HG02798 (cell line): ENCODE measurements at regions not wholly inside any gene's neighbourhood (a gene's known extent, or its start where the extent isn't known, plus 50 kb on each side); places are given as distances from the start of the nearest gene placed in this dataset.
"Not testable (repeated sequence)": the region's sequence is repeated elsewhere in the genome, so short reads cannot be mapped to it uniquely, and the experiment has no call there.

Source experiments
- ATAC-seq: cut with Tn5 transposase; IDR thresholded peaks from one replicate; pipeline ENCODE4 v1.9.1; 2021; ENCODE audit warnings: mild to moderate bottlenecking; ENCODE audit not compliant: unreplicated experiment, poor library complexity

DNA sequence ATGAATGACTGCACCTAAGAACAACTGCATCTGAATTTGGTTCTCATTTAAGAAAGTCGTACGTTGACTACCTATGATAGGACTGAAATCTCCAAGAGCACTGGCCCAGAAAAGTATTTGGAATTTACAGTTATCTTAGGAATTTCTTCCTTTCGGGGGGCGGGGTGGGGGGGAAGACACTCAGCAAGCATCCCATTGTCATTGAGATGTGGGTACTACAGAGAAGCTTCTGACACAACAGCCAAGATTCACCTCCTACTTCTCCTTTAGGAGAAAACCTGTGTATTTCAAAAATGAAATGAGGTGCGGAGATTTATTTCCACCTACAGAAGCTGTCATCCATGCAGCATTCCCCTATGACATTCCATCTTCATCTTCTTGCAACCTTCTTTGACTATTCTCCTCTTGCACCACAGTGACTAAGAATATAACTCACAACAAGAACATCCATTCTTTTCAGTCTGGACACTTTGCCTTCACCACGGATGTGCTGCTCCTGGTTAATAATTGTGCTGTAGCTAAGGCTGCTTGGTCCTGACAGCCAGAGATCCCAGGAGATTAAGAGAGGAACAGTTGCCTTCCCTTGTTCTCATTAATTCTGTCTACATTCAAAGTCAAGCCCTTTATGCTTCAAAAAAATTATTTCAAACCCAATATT is 98.4 kb upstream of the FRMD4A start:
- no peak for ATAC-seq

DNA sequence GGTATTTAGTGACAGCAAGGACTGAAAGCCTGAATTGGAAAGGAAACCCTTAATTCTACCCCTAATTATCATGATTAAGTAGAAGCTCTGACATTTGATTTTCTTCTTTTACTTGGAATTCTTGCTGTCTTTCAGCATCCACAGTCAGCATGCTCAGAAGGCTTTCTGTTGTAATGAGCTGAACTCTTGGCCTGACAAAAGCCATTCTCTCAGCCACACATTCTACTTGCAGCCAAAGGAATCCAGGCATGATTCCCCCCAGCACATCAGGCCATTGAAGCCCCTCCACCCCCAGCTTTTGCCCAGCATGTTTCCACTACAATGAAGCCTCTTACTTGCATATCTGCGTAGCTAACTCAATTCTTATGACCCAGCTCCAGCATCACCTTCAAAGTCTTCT is 94.3 kb upstream of the FRMD4A start:
- no peak for ATAC-seq

DNA sequence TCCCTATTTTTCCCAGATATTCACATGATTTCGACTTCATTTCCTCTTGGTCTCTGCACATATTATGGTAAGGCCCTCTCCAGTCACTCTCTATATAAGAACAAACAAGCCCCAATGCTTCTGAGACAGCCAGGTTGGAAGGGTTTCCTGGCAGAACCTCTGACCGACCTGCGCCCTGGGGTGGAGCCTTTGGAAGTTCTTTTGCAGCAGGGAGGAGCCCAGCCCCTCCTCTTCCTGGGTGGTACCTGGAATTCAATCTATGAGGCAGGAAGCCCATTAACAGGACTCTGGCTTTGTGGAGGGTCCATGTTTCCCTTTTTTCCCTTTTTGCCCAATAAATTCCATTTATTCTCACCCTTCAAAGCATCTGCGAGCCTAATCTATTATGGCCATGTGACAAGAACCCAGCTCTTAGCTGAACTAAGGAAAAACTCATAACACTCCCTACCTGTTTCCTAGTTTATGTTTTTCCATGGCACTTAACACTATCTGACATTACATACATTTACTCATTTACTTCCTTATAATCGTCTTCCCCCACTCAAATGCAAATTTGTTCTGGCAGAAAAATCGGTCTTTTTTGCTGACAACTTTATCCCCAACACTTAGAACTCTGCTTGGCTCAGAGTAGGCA is 92.5 kb upstream of the FRMD4A start:
- no peak for ATAC-seq

DNA sequence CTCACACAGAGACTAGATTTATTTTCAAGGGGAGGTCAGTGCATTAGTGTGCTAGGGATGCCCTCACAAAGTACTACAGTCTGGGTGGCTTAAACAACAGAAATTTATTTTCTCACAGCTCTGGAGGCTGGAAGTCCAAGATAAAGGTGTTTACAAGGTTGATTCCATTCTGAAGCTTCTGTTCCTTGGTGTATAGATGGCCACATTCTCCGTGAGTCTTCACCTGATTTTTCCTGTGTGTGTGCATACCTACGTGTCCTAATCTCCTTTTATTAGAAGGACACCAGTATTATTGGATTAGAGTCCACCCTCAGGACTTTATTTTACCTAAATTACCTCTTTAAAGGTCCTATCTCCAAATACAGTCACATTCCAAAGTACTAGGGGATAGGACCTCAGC is 91.7 kb upstream of the FRMD4A start:
- ATAC-seq = no peak

DNA sequence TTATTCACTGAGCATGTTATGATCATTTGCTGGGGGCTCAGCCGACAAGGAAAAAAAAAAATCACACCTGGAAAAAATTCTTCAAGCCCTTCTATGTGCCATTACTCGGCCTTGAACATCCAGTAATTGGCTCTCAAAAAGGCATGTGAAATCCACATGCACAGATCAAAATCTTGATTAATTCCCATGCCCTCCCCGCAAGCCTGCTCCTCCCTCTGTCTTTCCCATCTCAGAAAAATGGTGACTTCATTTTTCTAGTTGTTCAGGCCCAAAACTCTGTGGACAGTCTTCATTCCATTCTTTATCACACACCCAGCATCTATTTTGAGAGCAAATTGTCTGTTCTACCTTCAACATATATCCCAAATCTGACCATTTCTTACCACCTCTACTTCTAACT is 91.2 kb upstream of the FRMD4A start:
- no peak for ATAC-seq

DNA sequence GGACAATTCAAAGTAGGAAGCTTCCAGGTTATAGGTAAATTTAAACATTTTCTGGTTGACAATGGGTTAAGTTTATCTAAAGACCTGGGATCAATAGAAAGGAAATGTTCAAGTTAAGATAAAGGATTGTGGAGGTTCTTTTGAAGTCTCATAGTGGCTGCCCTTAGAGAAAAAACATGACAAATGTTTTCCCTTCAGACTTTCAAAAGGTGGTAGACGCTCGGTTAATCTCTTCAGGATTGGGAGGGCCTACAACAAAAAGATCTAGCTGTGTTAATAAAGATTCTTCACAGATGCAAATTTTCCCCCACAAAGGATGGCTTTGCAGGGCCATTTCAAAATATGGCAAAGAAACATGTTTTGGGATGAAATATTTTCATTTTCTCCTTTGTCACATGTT is 86.6 kb upstream of the FRMD4A start:
- not testable (repeated sequence) for ATAC-seq

DNA sequence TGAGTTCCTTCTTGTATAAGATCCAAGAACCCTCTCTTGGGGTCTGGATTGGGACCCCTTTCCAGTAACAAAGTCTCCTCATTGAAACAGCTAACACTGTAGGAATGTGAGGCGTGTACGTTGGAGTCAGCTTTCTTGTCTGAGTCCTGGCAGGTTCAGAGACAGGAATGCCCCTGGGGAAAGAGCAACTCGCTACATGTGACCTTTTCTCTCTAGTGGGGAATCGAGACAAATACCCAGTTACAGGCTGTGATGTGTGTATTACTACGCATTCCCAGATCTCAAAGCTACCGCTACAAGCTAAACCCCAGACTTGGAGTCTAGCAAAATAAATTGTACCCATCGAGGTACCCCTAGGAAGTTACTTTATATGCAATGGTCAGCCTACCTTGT is 85.6 kb upstream of the FRMD4A start:
- no peak for ATAC-seq

DNA sequence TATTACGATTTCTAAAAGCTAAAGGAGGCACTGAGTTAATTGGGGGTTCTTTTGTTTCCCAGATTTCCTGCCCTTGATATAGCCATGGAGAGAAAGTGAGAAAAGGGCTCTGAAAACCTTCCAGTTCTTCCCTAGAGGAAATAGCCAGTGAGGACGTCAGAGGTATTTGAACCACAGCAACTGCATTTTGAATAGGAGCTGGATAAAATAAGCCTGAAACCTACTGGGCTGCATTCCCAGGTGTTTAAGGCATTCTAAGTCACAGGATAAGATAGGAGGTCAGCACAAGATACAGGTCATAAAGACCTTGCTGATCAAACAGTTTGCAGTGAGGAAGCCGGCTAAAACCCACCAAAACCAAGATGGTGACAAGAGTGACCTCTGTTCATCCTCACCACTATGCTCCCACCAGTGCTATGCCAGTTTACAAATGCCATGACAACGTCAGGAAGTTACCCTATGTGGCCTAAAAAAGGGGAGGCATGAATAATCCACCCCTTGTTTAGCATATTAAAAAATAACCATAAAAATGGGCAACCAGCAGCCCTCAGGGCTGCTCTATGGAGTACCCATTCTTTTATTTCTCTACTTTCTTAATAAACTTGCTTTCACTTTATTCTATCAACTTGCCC is 85.1 kb upstream of the FRMD4A start:
- ATAC-seq = no peak

DNA sequence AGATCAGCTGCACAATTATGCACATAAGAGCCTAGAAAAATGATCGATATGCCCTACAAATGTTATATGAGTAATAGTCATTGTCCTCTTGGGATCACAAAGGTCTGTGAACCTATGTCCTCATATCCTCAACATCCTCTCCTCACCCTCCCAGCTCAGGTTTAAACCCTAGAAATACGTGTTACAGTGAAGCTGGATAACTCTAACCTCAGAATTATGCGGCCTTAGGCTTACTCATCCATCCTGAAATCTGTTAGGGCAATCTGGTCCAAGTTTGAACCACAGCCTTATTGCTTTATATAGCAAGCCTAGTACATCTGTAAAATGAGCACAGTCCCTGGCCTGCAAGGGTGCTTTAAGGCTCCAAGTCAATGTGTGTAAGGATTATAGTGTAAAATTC is 84.2 kb upstream of the FRMD4A start:
- no peak for ATAC-seq

DNA sequence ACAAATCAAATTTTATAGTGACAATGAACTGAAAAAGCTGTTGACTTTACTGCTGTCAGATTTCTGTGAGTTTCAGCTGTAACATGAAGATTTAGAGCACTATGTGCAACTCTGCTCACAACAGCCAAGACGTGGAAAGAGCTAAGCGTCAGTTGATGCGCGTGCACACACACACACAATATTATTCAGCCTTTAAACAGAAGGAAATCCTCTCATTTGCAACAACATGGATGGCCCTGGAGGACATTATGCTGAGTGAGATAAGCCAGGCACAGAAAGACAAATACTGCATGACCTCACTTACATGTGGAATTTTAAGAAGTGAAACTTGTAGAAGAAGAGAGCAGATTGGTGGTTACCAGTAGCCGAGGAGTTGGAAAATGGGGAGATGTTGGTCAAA is 82.8 kb upstream of the FRMD4A start:
- ATAC-seq = no peak

DNA sequence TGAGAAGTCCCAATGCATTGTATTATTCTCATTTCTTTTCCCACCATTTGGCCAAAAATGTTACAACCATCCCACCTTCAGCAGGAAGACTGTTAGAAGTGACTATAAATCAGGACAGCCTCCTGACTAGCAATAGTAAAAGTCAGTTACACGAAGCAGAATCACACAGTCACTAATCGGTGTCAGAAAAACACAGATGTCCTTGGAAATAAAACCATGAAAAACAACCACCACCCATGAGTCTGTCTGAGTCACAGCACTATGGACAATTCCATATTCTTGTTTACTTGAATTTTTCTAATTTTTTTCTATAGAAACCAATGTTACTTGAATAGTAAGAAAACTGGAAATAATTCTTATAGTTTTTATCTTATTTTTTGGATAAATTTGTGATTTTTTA is 81.9 kb upstream of the FRMD4A start:
- ATAC-seq = no peak

DNA sequence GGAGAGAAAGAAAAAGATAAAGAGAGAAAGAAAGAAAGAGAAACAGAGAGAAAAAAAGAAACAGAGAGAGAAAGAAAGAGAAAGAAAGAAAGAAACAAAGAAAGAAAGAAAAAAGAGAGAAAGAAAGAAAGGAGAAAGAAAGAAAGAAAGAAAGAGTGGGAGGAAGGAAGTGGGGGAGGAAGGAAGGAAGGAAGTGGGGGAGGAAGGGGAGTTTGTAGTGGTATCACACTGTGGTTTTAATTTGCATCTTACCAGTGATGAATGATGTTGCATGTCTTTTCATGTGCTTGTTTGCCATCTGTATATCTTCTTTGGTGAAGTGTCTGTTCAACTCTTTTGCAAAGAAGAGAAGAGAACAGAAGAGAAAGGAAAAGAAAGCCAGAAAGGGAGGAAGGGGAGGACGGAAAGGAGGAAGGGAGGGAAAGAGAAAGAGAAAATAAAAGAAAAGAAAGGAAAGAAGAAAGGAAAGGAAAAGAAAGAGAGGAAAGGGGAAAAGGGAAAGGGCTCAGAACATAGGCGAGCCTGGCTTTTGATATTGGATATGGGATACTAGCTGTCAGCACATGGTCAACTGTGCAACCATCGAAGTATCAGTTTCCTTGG is 79.2 kb upstream of the FRMD4A start:
- no peak for ATAC-seq

DNA sequence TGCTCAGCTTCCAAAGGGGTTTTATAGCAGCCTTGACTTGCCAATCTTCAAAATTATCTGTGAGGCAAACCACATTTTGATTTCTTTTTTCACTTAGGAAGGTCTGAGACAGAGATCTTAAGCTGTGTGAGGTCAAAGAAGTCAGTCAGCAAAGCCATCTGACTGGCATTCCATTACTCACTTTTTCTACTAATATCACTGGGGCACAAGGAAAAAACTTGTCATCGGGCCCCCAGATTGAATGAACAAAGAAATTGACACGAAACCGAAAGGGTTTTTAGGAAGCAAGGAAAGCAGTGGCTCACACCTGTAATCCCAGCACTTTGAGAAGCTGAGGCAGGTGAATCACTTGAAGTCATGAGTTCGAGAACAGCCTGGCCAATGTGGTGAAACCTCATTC is 78.5 kb upstream of the FRMD4A start:
- ATAC-seq = no peak

DNA sequence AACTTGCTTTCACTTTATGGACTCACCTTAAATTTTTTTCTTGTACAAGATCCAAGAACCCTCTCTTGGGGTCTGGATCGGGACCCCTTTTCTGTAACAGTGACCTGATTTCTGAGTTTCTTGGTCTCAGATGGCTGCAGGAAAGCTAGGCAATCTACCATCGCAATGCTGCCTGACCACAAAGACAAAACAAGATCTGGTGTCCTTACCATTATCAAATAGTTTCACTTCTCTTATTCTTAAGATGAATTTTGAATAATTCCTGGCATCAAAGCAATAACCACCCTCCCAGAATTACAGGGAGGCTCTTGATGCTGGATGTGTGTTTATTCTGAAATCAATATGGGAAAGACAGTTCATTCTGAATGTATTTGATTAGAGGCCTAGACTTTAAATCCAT is 77.4 kb upstream of the FRMD4A start:
- ATAC-seq = no peak

DNA sequence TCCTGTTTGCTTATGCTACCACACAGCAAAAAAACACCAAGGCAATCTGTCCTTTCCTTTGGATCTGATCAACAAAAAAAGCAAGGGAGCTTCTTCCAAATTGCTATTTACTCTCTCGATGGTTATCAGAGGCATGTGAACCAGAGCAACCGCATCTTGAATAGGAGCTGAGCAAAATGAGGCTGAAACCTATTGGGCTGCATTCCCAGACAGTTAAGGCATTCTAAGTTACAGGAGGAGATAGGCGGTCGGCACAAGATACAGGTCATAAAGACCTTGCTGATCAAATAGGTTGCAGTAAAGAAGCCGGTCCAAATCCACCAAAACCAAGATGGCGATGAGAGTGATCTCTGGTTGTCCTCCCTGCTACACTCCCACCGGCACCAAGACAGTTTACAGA is 76.8 kb upstream of the FRMD4A start:
- ATAC-seq = no peak

DNA sequence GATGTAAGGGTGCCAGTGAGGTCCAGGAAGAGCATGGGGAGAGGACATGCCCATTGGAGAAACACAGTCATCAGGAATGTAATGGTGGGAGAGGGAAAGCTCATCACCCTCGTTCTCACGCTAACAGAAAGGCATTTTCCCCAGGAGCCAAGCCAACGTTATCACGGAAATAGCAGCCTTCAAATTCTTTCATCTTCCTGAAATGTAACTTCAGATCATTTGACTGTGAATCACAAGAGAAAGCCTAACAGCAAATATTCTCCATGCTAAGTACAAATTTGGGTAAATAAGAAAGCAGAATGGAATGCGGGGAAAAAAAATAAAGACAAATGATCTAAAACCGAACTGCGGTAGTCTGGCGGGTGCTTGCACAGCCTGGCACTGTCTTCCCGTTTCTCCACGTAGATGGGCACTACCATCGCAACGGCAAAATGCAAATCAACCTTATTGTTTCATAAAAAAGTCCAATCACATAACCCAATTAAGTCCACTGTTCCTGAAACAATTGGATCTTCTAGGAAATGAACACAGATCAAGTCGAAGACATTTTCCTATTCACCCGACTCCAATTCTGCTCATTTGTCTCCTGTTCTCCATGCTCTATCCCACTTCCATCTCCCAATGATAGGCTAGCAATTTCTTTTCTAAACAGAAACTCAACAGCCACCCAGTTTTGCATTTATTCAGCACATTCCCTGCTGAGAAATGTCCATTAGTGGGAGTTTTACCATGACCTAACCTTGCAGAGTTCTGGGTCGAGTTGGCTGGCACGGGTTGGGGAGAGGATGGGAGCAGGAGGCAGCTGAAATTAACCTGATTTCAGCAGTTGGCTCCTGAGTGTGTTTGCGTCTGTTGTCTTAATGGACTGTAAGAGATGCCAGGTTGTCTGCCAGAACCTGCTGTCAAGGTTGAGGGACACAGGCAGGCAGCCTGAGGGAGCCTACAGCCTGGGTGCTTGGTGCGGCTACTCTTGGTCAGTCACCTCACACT is 74.6 kb upstream of the FRMD4A start:
- no peak for ATAC-seq

DNA sequence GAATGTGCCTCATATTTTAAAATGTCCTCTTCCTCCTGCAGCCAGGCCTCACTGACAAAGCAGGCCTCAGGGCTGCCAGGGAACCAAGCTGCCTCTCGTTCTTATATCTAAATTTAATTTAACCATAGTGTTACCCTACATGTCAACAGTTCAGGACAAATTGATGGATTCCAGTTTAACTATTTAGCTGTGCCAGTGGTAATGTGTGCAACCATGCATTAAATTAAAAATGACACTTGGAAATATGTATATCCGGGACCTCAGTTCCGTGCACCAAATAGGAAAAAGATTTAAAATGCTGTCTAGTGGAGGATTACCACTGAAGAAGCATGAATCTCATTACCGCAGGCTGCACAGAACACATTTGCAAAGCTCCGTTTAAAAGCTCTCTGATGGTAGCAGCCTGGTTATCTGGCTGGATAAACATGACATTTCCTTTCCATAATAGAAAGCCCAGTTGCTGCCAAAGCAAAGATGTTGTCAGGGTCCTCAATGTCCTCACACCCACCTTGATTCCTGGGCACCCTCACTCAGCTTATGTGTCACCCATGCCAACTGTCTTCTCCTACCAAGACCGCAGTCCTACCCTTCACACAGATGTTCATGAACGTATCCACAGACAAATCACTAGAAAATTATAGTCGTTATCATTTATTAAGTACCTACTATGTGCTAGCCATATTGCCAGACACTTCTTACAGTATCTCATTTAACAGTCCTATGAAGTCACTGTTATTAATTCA is 73.3 kb upstream of the FRMD4A start:
- ATAC-seq = no peak

DNA sequence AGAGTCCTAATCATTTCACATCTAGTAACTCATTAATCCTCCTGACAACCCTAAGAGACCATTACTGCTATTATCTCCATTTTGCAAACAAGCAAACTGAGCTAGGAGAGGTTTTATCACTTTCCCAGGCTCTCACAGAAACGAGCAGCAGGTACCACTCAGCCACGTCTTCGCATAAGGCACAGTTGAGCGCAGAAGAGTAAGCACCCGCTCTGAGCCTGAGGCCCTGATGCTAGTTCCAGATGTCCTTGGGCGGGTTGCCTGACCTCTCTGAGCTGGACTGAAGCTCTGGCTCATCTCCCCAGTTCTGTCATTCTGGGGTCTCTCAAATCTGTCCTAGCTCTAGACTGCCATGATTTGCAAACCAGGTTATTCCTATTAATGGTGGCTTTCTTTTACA is 72.6 kb upstream of the FRMD4A start:
- ATAC-seq = no peak

DNA sequence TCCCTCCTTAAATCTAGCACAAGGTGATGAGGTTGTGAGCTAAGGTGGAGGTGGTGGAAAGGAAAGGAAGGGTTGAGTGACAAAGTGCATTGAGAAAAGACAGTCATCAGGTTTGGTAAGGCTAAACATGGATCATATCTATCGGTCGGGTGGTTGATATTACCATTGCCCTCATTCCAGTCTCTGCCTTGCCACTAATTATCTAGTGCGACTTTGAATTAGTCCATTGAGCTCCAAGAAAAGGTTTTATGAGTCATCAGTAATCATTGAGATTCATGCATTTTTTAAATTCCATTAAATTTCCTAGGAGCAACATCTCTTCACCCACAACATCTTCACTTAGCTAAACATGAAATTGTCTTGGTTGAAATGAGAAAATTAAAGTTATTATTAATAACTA is 68.9 kb upstream of the FRMD4A start:
- no peak for ATAC-seq

DNA sequence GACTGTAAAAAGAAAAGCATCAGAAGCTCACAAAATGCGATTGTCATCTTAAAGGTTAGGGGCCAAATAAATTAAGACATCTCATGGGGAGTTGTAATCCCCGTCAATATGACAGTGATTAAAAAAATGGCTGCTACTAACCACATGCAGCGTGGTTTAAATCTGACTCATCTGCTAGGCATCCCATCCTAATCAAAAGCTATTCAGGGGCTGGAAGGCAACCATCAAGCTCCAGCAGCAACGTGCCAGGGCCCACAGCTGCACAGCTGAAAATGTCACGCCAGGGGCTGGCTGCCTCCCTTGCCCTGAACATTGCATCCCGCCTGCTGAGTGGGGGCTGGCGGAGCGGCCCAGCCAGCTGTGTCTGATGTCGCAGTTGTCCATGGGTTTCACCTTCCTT is 66.3 kb upstream of the FRMD4A start:
- ATAC-seq = no peak
